ENCODE measurements at regions not wholly inside any gene's neighbourhood (a gene's known extent, or its start where the extent isn't known, plus 50 kb on each side); places are given as distances from the start of the nearest gene placed in this dataset.

DNA sequence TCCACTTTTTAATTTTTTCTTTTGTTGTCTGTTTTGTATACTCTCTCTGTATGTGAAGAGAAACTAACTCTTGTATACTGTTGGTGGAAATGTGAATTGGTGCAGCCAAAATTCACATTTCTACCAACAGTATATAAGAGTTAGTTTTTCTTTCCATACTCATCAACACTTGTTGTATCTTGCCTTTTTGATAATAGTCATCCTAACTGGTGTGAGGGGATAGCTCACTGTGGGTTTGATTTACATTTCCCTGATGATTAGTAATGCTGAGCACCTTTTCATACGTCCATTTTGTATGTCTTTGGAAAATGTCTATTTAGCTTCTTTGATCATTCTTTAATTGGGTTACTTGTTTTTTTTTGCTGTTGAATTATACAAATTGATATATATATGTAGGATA lies 375.5 kb upstream of the IGFBP3 start:
- DNase-seq (ENCODE audit: low read depth, low spot score), result no peak
- H3K9ac ChIP-seq (ENCODE audit: insufficient read length), result no peak overlapping the region
- H3K9me3 ChIP-seq (ENCODE audit: low read depth, low read length), result no peaks in the 10 kb centered on the region
- no peaks in the 10 kb centered on the region for H3K36me3 ChIP-seq (ENCODE audit: insufficient read depth, low read length)
- TF ChIP-seq EZH2 (IDR thresholded peaks at IDR 0.05) (no peak), FOXP2 (optimal IDR thresholded peaks at IDR 0.05; ENCODE audit: control extremely low read depth, extremely low read length, insufficient read depth) (no peak)
- H3K4me3 ChIP-seq, result no peak overlapping the region
- H3K27ac ChIP-seq, result no peak overlapping the region

- H3K36me3 ChIP-seq (ENCODE audit: insufficient read depth, low read length), result no peaks in the 10 kb centered on the region
- DNase-seq (ENCODE audit: low read depth, low spot score), result no peak
- H3K4me3 ChIP-seq, result no peak overlapping the region
- no peak overlapping the region for H3K27ac ChIP-seq
- no peaks in the 10 kb centered on the region for H3K9me3 ChIP-seq (ENCODE audit: low read depth, low read length)
- H3K9ac ChIP-seq (ENCODE audit: insufficient read length), result no peak overlapping the region
- TF ChIP-seq EZH2 (IDR thresholded peaks at IDR 0.05) (no peak), POLR2AphosphoS5 (IDR thresholded peaks at IDR 0.05; ENCODE audit: borderline replicate concordance, low read depth, low read length) (no peak), FOXP2 (optimal IDR thresholded peaks at IDR 0.05; ENCODE audit: control extremely low read depth, extremely low read length, insufficient read depth) (no peak)
Measured at GRCh38 chr7:46294381-46294780, 373.3 kb upstream of the IGFBP3 start.

- DNase-seq (ENCODE audit: low read depth, low spot score), result no peak
- no peak for TF ChIP-seq POLR2AphosphoS5 (IDR thresholded peaks at IDR 0.05; ENCODE audit: borderline replicate concordance, low read depth, low read length)
- TF ChIP-seq EZH2 (IDR thresholded peaks at IDR 0.05), result no peak
- TF ChIP-seq FOXP2 (optimal IDR thresholded peaks at IDR 0.05; ENCODE audit: control extremely low read depth, extremely low read length, insufficient read depth), result no peak
- Histone ChIP-seq H3K9ac (ENCODE audit: insufficient read length) (no peak overlapping the region), H3K27ac (no peak overlapping the region), H3K36me3 (ENCODE audit: insufficient read depth, low read length) (no peaks in the 10 kb centered on the region), H3K4me3 (no peak overlapping the region), H3K9me3 (ENCODE audit: low read depth, low read length) (no peaks in the 10 kb centered on the region)
Measured at GRCh38 chr7:46292741-46293140, 371.7 kb upstream of the IGFBP3 start.

DNA sequence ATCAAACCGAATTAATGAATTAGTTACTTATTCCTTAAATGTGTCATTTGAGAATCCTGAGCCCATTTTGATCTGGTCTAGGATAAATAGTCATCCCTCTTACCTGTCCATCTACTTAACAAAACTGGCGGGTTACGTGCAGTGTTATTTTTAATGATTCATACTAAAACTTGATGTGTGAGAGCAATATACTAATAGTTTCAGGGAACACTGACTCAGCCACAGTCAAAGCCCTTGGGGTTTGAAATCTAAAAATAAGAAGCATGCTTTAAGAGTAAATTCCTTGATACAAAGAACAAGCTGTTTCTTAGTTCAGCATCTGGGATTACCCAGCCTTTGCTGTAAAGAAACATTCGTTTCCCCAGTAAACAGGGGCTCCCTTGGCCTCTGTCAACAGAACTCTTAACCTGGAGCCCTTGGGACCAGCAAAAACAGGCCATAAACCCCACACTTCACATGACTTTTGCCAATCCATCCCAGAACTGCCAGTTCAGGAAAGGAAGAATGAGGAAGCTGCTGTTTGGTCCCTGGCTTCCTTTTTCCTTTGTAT lies 370.6 kb upstream of the IGFBP3 start:
- Histone ChIP-seq H3K36me3 (ENCODE audit: insufficient read depth, low read length) (no peaks in the 10 kb centered on the region), H3K9ac (ENCODE audit: insufficient read length) (no peak overlapping the region), H3K4me3 (no peak overlapping the region), H3K9me3 (ENCODE audit: low read depth, low read length) (no peaks in the 10 kb centered on the region), H3K27ac (no peak overlapping the region)
- no peak for DNase-seq (ENCODE audit: low read depth, low spot score)
- TF ChIP-seq FOXP2 (optimal IDR thresholded peaks at IDR 0.05; ENCODE audit: control extremely low read depth, extremely low read length, insufficient read depth) (no peak), EZH2 (IDR thresholded peaks at IDR 0.05) (no peak), POLR2AphosphoS5 (IDR thresholded peaks at IDR 0.05; ENCODE audit: borderline replicate concordance, low read depth, low read length) (no peak)

DNA sequence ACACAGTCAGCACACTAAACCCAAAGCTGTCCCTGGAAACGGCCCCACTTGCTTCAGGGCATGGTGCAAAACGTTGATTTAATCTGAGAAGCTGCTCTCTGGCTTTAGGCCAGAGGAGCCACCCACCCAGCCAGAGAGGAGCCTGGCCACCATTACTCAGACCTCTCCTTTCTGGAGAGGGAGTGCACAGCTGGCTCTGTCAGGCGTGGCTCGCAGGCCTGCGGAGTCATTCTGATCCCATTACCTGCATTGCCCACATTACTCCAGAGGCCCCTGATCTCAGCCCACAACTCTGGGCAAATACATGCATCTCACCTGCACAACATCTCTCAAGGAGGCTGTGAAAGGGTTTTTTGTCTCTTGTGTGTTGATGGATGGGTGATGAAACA lies 370.0 kb upstream of the IGFBP3 start:
- Histone ChIP-seq H3K36me3 (ENCODE audit: insufficient read depth, low read length) (no peaks in the 10 kb centered on the region), H3K9ac (ENCODE audit: insufficient read length) (no peak overlapping the region), H3K4me3 (no peak overlapping the region), H3K9me3 (ENCODE audit: low read depth, low read length) (no peaks in the 10 kb centered on the region), H3K27ac (no peak overlapping the region)
- TF ChIP-seq POLR2AphosphoS5 (IDR thresholded peaks at IDR 0.05; ENCODE audit: borderline replicate concordance, low read depth, low read length) (no peak), FOXP2 (optimal IDR thresholded peaks at IDR 0.05; ENCODE audit: control extremely low read depth, extremely low read length, insufficient read depth) (no peak), EZH2 (IDR thresholded peaks at IDR 0.05) (no peak)
- no peak for DNase-seq (ENCODE audit: low read depth, low spot score)

- Histone ChIP-seq H3K9ac (ENCODE audit: insufficient read length) (no peak overlapping the region), H3K4me3 (no peak overlapping the region), H3K9me3 (ENCODE audit: low read depth, low read length) (no peaks in the 10 kb centered on the region), H3K36me3 (ENCODE audit: insufficient read depth, low read length) (no peaks in the 10 kb centered on the region), H3K27ac (no peak overlapping the region)
- no peak for DNase-seq (ENCODE audit: low read depth, low spot score)
- TF ChIP-seq FOXP2 (optimal IDR thresholded peaks at IDR 0.05; ENCODE audit: control extremely low read depth, extremely low read length, insufficient read depth) (no peak), EZH2 (IDR thresholded peaks at IDR 0.05) (no peak), POLR2AphosphoS5 (IDR thresholded peaks at IDR 0.05; ENCODE audit: borderline replicate concordance, low read depth, low read length) (no peak)
Measured at GRCh38 chr7:46290374-46291049, 369.4 kb upstream of the IGFBP3 start.

DNA sequence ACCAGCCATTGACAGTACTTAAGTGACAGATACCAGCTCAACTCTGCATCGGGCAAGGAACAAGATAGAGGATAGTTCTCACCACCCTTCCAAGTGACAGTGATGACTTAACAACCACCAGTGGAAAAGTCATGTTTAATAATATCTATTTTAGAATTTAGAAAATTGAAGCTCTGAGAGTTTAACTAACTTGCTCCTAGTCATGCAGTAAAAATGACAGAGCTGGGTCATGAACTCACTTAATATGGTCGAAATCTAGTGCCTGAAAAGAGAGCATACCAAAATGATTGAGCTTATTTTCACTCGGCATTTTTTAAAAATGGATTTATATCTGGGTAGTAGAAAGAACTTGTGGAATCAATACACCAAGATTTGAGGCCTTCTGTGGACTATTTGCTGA lies 367.8 kb upstream of the IGFBP3 start:
- Histone ChIP-seq H3K9ac (ENCODE audit: insufficient read length) (no peak overlapping the region), H3K36me3 (ENCODE audit: insufficient read depth, low read length) (no peaks in the 10 kb centered on the region), H3K9me3 (ENCODE audit: low read depth, low read length) (no peaks in the 10 kb centered on the region), H3K27ac (no peak overlapping the region), H3K4me3 (no peak overlapping the region)
- TF ChIP-seq EZH2 (IDR thresholded peaks at IDR 0.05) (no peak), FOXP2 (optimal IDR thresholded peaks at IDR 0.05; ENCODE audit: control extremely low read depth, extremely low read length, insufficient read depth) (no peak), POLR2AphosphoS5 (IDR thresholded peaks at IDR 0.05; ENCODE audit: borderline replicate concordance, low read depth, low read length) (no peak)
- no peak for DNase-seq (ENCODE audit: low read depth, low spot score)

- Histone ChIP-seq H3K9me3 (ENCODE audit: low read depth, low read length) (no peaks in the 10 kb centered on the region), H3K4me3 (no peak overlapping the region), H3K9ac (ENCODE audit: insufficient read length) (no peak overlapping the region), H3K27ac (no peak overlapping the region), H3K36me3 (ENCODE audit: insufficient read depth, low read length) (no peaks in the 10 kb centered on the region)
- TF ChIP-seq POLR2AphosphoS5 (IDR thresholded peaks at IDR 0.05; ENCODE audit: borderline replicate concordance, low read depth, low read length), result no peak
- TF ChIP-seq EZH2 (IDR thresholded peaks at IDR 0.05), result no peak
- TF ChIP-seq FOXP2 (optimal IDR thresholded peaks at IDR 0.05; ENCODE audit: control extremely low read depth, extremely low read length, insufficient read depth), result no peak
- DNase-seq (ENCODE audit: low read depth, low spot score), result no peak
Measured at GRCh38 chr7:46288010-46288409, 366.9 kb upstream of the IGFBP3 start.

- H3K9ac ChIP-seq (ENCODE audit: insufficient read length), result no peak overlapping the region
- no peaks in the 10 kb centered on the region for H3K36me3 ChIP-seq (ENCODE audit: insufficient read depth, low read length)
- no peak for DNase-seq (ENCODE audit: low read depth, low spot score)
- H3K4me3 ChIP-seq, result no peak overlapping the region
- H3K27ac ChIP-seq, result no peak overlapping the region
- no peaks in the 10 kb centered on the region for H3K9me3 ChIP-seq (ENCODE audit: low read depth, low read length)
- no peak for TF ChIP-seq POLR2AphosphoS5 (IDR thresholded peaks at IDR 0.05; ENCODE audit: borderline replicate concordance, low read depth, low read length)
- no peak for TF ChIP-seq EZH2 (IDR thresholded peaks at IDR 0.05)
- no peak for TF ChIP-seq FOXP2 (optimal IDR thresholded peaks at IDR 0.05; ENCODE audit: control extremely low read depth, extremely low read length, insufficient read depth)
Measured at GRCh38 chr7:46286957-46287356, 365.9 kb upstream of the IGFBP3 start.

Measured in SK-N-MC (cell line).